Endothelial cell of umbilical vein (primary cell): ENCODE measurements at regions not wholly inside any gene's neighbourhood (a gene's known extent, or its start where the extent isn't known, plus 50 kb on each side); places are given as distances from the start of the nearest gene placed in this dataset.

Experiments used
- CTCF ChIP-seq, 2 donors: IDR thresholded peaks; 1 replicate in 1 of 2; 2 replicates in 1 of 2; pipeline ENCODE4 v1.5.1; 2011; ENCODE audit warnings: low read length in 2 of 2, mild to moderate bottlenecking in 2 of 2, moderate library complexity in 2 of 2, control low read depth in 1 of 2, inconsistent platforms in 1 of 2, low read depth in 1 of 2; ENCODE audit not compliant: insufficient read depth in 1 of 2; ENCODE audit errors: extremely low read depth in 1 of 2
- EZH2 ChIP-seq: IDR thresholded peaks from 2 replicates; pipeline ENCODE4 v1.6.1; 2012; ENCODE audit warnings: borderline replicate concordance, low read depth, mild to moderate bottlenecking, moderate library complexity, low read length, inconsistent platforms; ENCODE audit not compliant: severe bottlenecking
- FOS ChIP-seq: IDR thresholded peaks from 2 replicates; pipeline ENCODE4 v1.6.1; 2011; ENCODE audit warnings: mild to moderate bottlenecking, low read length, moderate library complexity, borderline replicate concordance; ENCODE audit not compliant: insufficient read depth
- GATA2 ChIP-seq: IDR thresholded peaks from 2 replicates; pipeline ENCODE4 v1.7.0; 2011; ENCODE audit warnings: low read depth, mild to moderate bottlenecking, moderate library complexity, mixed read lengths, low read length; ENCODE audit not compliant: insufficient read length, insufficient read depth
- JUN ChIP-seq: IDR thresholded peaks from 2 replicates; pipeline ENCODE4 v1.6.1; 2011; ENCODE audit warnings: borderline replicate concordance, low read depth; ENCODE audit not compliant: insufficient read length, insufficient read depth
- MYC ChIP-seq: IDR thresholded peaks from one replicate; pipeline ENCODE4 v1.6.1; 2011; ENCODE audit warnings: mild to moderate bottlenecking, low read depth, low read length
- POLR2A ChIP-seq: IDR thresholded peaks from 2 replicates; pipeline ENCODE4 v1.6.1; 2012; ENCODE audit warnings: low read depth, mild to moderate bottlenecking, control low read depth, low read length
- POLR2AphosphoS5 ChIP-seq: IDR thresholded peaks from 2 replicates; pipeline ENCODE4 v1.6.1; 2012; ENCODE audit warnings: low read depth, mild to moderate bottlenecking, control low read depth, low read length, moderate library complexity; ENCODE audit not compliant: insufficient read depth
- TF ChIP-seq, protein P1 (sequence below): IDR thresholded peaks from 2 replicates; pipeline ENCODE4 v1.6.1; 2011; ENCODE audit not compliant: insufficient read depth, insufficient read length

GRCh38 chr7:125336326-125336725, 406.7 kb upstream of the POT1 start:
- TF ChIP-seq CTCF (IDR thresholded peaks at IDR 0.05; ENCODE audit: extremely low read depth in 1 of 2, insufficient read depth in 1 of 2, low read depth in 1 of 2, low read length in 2 of 2) = no peak
- no peak for TF ChIP-seq POLR2A
- TF ChIP-seq, protein P1, sequence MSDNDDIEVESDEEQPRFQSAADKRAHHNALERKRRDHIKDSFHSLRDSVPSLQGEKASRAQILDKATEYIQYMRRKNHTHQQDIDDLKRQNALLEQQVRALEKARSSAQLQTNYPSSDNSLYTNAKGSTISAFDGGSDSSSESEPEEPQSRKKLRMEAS = no peak
- TF ChIP-seq POLR2AphosphoS5 = no peak
- no peak for TF ChIP-seq EZH2
- no peak for TF ChIP-seq JUN
- no peak for TF ChIP-seq GATA2
- TF ChIP-seq FOS = no peak
- no peak for TF ChIP-seq MYC
